ENCODE measurements at regions not wholly inside any gene's neighbourhood (a gene's known extent, or its start where the extent isn't known, plus 50 kb on each side); places are given as distances from the start of the nearest gene placed in this dataset.

- Histone ChIP-seq H3K9me3 (0 out of 3 replicates have a peak, but pooled peaks cover 3% of the 10 kb centered on the region), H3K27ac (no peak overlapping the region), H3K4me1 (no peaks in the 10 kb centered on the region), H3K4me3 (no peak overlapping the region), H3K4me2 (no peak overlapping the region)
- no peak for TF ChIP-seq JUN (IDR thresholded peaks at IDR 0.05)
- no peak for TF ChIP-seq SREBF2 (IDR thresholded peaks at IDR 0.05)
- TF ChIP-seq EP300 (IDR thresholded peaks at IDR 0.05): no peak
- TF ChIP-seq HOXB5 (CRISPR knock-in tag; IDR thresholded peaks at IDR 0.05): no peak
- no peak for TF ChIP-seq NPAS2 (CRISPR knock-in tag; IDR thresholded peaks at IDR 0.05; ENCODE audit: borderline replicate concordance)
- no peak for TF ChIP-seq FOSL2 (IDR thresholded peaks at IDR 0.05)
- peak; percentile 64 for TF ChIP-seq FOSL2 (CRISPR knock-in tag; IDR thresholded peaks at IDR 0.05)
- no peak for TF ChIP-seq TFCP2L1 (CRISPR knock-in tag; IDR thresholded peaks at IDR 0.05)
- TF ChIP-seq RARB (CRISPR knock-in tag; IDR thresholded peaks at IDR 0.05): no peak
- no peak for TF ChIP-seq BCL3 (IDR thresholded peaks at IDR 0.05)
- ChIA-PET CTCF (interaction anchor here (1.2 kb wide), 1 partner anchor 12 kb away, joined by 3 read pairs; no protein-coding TSS in a partner anchor), POLR2A (no interaction called here)
- DNase-seq (ENCODE audit: low read depth in 1 of 2, low spot score in 1 of 2): no peak
- FAIRE-seq: no peak
- WGBS (ENCODE audit: missing lambda C conversion rate): 98% methylated on average over 1 of the region's 1 CpG
- ATAC-seq: no peak
Measured at GRCh38 chr9:78898234-78898633, 601.3 kb downstream of the PSAT1 start.

DNA sequence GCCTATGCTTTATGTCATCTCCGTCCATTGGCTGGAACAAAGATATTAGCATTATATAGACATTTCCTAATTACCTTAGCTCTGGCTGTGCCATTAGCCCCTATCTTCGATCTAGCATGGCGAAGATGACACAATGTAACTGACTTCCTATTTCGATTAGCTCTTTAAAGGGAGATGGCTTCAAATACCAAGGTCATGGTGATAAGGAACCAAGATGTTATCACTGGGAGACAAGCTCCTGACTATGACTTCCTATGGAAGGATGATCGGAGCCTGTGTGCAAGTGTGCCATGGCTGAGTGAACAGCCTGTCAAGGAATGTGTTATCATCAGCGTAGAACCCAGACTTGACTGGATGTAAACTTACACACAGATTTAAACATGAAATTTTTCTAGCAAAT is 602.1 kb downstream of the PSAT1 start:
- 91% methylated on average over 6 of the region's 6 CpGs for WGBS (ENCODE audit: missing lambda C conversion rate)
- ChIA-PET CTCF (interaction anchor here (0.6 to 1.2 kb wide), 2 partner anchors 12 to 26 kb away, joined by 3 read pairs; no protein-coding TSS in a partner anchor), POLR2A (no interaction called here)
- Histone ChIP-seq H3K4me3 (no peak overlapping the region), H3K4me1 (no peaks in the 10 kb centered on the region), H3K9me3 (0 out of 3 replicates have a peak, but pooled peaks cover 3% of the 10 kb centered on the region), H3K4me2 (no peak overlapping the region), H3K27ac (no peak overlapping the region)
- no peak for FAIRE-seq
- no peak for ATAC-seq
- TF ChIP-seq NR3C1 (IDR thresholded peaks at IDR 0.05): no peak
- no peak for TF ChIP-seq RARB (CRISPR knock-in tag; IDR thresholded peaks at IDR 0.05)
- TF ChIP-seq RNF2 (IDR thresholded peaks at IDR 0.05; ENCODE audit: borderline replicate concordance, low read depth): no peak
- no peak for TF ChIP-seq SMC3 (IDR thresholded peaks at IDR 0.05)
- no peak for TF ChIP-seq BCL3 (IDR thresholded peaks at IDR 0.05)
- no peak for TF ChIP-seq E2F6 (IDR thresholded peaks at IDR 0.05; ENCODE audit: borderline replicate concordance, low read depth)
- TF ChIP-seq FOSL2 (IDR thresholded peaks at IDR 0.05): no peak
- no peak for TF ChIP-seq FOSL2 (CRISPR knock-in tag; IDR thresholded peaks at IDR 0.05)
- TF ChIP-seq PHF8 (IDR thresholded peaks at IDR 0.05; ENCODE audit: borderline replicate concordance, low read depth): no peak
- no peak for TF ChIP-seq HMGXB4 (CRISPR knock-in tag; IDR thresholded peaks at IDR 0.05; ENCODE audit: borderline replicate concordance)
- TF ChIP-seq HOXB13 (CRISPR knock-in tag; IDR thresholded peaks at IDR 0.05; ENCODE audit: low read depth): no peak
- no peak for TF ChIP-seq NPAS2 (CRISPR knock-in tag; IDR thresholded peaks at IDR 0.05; ENCODE audit: borderline replicate concordance)
- no peak for DNase-seq (ENCODE audit: low read depth in 1 of 2, low spot score in 1 of 2)

DNA sequence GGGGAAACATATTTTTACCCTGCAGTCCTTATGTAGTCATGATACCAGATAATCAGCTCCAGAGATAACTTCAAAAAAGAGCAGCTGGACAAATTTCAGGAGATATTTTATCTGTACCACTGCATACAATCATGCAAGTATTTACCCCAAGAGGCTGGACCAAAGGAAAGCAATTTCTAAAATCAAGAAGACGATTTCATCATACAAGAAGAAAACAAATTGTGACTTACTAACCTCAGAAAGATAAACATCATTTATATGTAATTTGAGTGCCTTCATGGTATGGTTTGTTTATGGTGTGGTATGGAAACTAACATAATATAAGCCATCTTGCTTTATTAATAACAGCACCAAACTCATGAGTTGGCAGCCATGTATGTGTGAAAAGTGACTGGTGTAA is 603.6 kb downstream of the PSAT1 start:
- 88% methylated on average over 1 of the region's 1 CpG for WGBS (ENCODE audit: missing lambda C conversion rate)
- DNase-seq (ENCODE audit: low read depth in 1 of 2, low spot score in 1 of 2): no peak
- TF ChIP-seq HOXB5 (CRISPR knock-in tag; IDR thresholded peaks at IDR 0.05) (no peak), TP53 (CRISPR knock-in tag; IDR thresholded peaks at IDR 0.05) (no peak), JUN (IDR thresholded peaks at IDR 0.05) (no peak), E2F6 (IDR thresholded peaks at IDR 0.05; ENCODE audit: borderline replicate concordance, low read depth) (no peak)
- H3K9me3 ChIP-seq: 0 out of 3 replicates have a peak, but pooled peaks cover 3% of the 10 kb centered on the region
- no peaks in the 10 kb centered on the region for H3K4me1 ChIP-seq
- H3K4me3 ChIP-seq: no peak overlapping the region
- H3K27ac ChIP-seq: no peak overlapping the region
- no peak for ATAC-seq
- no peak overlapping the region for H3K4me2 ChIP-seq
- FAIRE-seq: no peak
- POLR2A ChIA-PET: no interaction called here
- CTCF ChIA-PET: interaction anchor here (0.9 kb wide), 1 partner anchor 13 kb away, joined by 3 read pairs; no protein-coding TSS in a partner anchor
